ENCODE measurements at regions not wholly inside any gene's neighbourhood (a gene's known extent, or its start where the extent isn't known, plus 50 kb on each side); places are given as distances from the start of the nearest gene placed in this dataset.

DNA sequence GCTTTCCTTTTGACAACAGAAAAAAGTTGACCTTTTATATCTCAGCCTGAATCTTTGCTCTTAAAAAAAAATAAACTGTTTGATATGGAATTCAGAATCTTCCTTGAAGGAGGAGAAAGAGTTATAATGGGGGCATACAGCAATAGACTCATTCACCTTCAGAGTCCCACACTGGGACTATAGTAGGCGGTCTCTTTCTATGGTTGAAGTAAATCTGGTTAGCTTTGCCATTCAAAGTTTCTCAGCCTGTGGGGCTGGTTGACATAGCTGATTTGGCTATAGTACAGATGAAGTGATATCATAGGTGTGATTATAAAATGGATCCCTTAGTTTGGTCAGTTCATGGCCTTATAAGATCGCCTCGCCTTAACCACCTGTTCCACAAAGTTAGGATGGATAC lies 156.2 kb downstream of the SH2D1A start:
- TF ChIP-seq, protein P1, sequence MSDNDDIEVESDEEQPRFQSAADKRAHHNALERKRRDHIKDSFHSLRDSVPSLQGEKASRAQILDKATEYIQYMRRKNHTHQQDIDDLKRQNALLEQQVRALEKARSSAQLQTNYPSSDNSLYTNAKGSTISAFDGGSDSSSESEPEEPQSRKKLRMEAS (IDR thresholded peaks at IDR 0.05) = no peak
- TF ChIP-seq, protein P2, sequence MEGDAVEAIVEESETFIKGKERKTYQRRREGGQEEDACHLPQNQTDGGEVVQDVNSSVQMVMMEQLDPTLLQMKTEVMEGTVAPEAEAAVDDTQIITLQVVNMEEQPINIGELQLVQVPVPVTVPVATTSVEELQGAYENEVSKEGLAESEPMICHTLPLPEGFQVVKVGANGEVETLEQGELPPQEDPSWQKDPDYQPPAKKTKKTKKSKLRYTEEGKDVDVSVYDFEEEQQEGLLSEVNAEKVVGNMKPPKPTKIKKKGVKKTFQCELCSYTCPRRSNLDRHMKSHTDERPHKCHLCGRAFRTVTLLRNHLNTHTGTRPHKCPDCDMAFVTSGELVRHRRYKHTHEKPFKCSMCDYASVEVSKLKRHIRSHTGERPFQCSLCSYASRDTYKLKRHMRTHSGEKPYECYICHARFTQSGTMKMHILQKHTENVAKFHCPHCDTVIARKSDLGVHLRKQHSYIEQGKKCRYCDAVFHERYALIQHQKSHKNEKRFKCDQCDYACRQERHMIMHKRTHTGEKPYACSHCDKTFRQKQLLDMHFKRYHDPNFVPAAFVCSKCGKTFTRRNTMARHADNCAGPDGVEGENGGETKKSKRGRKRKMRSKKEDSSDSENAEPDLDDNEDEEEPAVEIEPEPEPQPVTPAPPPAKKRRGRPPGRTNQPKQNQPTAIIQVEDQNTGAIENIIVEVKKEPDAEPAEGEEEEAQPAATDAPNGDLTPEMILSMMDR (IDR thresholded peaks at IDR 0.05 in 2 of 3, conservative IDR thresholded peaks at IDR 0.05 in 1 of 3; ENCODE audit: borderline replicate concordance in 1 of 3, insufficient read depth in 1 of 3, low read depth in 2 of 3, low read length in 2 of 3) = no peak

All from HCT116 (cell line).